ENCODE measurements at regions not wholly inside any gene's neighbourhood (a gene's known extent, or its start where the extent isn't known, plus 50 kb on each side); places are given as distances from the start of the nearest gene placed in this dataset.
"Not testable (repeated sequence)": the region's sequence is repeated elsewhere in the genome, so short reads cannot be mapped to it uniquely, and the experiment has no call there.

- Mint-ChIP-seq H3K27ac (ENCODE audit: unreplicated experiment) (no peak overlapping the region), H3K36me3 (ENCODE audit: low read depth) (no peaks in the 10 kb centered on the region), H3K9me3 (peaks cover 3% of the 10 kb centered on the region), H3K4me3 (no peak overlapping the region), H3K4me1 (peaks cover 15% of the 10 kb centered on the region), H3K27me3 (ENCODE audit: low read depth) (no peaks in the 10 kb centered on the region)
- DNase-seq (ENCODE audit: low read depth, low spot score) = no peak
- TF ChIP-seq, protein P1, sequence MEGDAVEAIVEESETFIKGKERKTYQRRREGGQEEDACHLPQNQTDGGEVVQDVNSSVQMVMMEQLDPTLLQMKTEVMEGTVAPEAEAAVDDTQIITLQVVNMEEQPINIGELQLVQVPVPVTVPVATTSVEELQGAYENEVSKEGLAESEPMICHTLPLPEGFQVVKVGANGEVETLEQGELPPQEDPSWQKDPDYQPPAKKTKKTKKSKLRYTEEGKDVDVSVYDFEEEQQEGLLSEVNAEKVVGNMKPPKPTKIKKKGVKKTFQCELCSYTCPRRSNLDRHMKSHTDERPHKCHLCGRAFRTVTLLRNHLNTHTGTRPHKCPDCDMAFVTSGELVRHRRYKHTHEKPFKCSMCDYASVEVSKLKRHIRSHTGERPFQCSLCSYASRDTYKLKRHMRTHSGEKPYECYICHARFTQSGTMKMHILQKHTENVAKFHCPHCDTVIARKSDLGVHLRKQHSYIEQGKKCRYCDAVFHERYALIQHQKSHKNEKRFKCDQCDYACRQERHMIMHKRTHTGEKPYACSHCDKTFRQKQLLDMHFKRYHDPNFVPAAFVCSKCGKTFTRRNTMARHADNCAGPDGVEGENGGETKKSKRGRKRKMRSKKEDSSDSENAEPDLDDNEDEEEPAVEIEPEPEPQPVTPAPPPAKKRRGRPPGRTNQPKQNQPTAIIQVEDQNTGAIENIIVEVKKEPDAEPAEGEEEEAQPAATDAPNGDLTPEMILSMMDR (conservative IDR thresholded peaks at IDR 0.05) = no peak
Observed at GRCh38 chr1:60877376-60877775, 205.0 kb upstream of the NFIA start.

DNA sequence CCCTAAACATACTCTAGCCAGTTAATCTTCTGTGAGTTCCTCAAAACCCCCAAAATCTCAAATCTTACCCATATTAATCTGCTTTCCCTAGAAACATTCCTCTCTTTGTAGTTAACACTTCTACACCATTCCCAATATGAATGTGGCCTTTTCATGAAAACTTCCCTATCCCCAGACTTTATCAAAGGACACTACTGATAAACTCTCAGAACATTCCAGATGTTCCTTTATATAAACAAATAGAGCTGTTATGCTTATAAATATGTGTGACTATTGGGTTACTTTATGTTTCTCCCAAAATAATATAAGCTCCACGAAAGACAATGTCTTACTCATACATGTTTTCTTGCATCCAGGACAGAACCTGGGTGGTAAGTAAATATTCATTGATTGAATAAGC, 205.4 kb upstream of the NFIA start:
- Mint-ChIP-seq H3K36me3 (ENCODE audit: low read depth) (no peaks in the 10 kb centered on the region), H3K9me3 (peaks cover 3% of the 10 kb centered on the region), H3K27ac (ENCODE audit: unreplicated experiment) (no peak overlapping the region), H3K4me1 (peaks cover 15% of the 10 kb centered on the region), H3K4me3 (no peak overlapping the region), H3K27me3 (ENCODE audit: low read depth) (no peaks in the 10 kb centered on the region)
- TF ChIP-seq, protein P1 (conservative IDR thresholded peaks at IDR 0.05) = no peak
- no peak for DNase-seq (ENCODE audit: low read depth, low spot score)

GRCh38 chr1:60875138-60875537, 207.2 kb upstream of the NFIA start:
- Mint-ChIP-seq H3K4me1 (peaks cover 19% of the 10 kb centered on the region), H3K27me3 (ENCODE audit: low read depth) (no peaks in the 10 kb centered on the region), H3K9me3 (peaks cover 3% of the 10 kb centered on the region), H3K4me3 (no peak overlapping the region), H3K27ac (ENCODE audit: unreplicated experiment) (no peak overlapping the region), H3K36me3 (ENCODE audit: low read depth) (no peaks in the 10 kb centered on the region)
- TF ChIP-seq, protein P1 (conservative IDR thresholded peaks at IDR 0.05) = no peak
- no peak for DNase-seq (ENCODE audit: low read depth, low spot score)

GRCh38 chr1:60874718-60875117, 207.6 kb upstream of the NFIA start:
- no peak for DNase-seq (ENCODE audit: low read depth, low spot score)
- H3K4me3 Mint-ChIP-seq = no peak overlapping the region
- peaks cover 20% of the 10 kb centered on the region for H3K4me1 Mint-ChIP-seq
- no peaks in the 10 kb centered on the region for H3K27me3 Mint-ChIP-seq (ENCODE audit: low read depth)
- no peak overlapping the region for H3K27ac Mint-ChIP-seq (ENCODE audit: unreplicated experiment)
- TF ChIP-seq, protein P1 (conservative IDR thresholded peaks at IDR 0.05) = no peak
- H3K36me3 Mint-ChIP-seq (ENCODE audit: low read depth) = no peaks in the 10 kb centered on the region
- H3K9me3 Mint-ChIP-seq = peaks cover 3% of the 10 kb centered on the region

DNA sequence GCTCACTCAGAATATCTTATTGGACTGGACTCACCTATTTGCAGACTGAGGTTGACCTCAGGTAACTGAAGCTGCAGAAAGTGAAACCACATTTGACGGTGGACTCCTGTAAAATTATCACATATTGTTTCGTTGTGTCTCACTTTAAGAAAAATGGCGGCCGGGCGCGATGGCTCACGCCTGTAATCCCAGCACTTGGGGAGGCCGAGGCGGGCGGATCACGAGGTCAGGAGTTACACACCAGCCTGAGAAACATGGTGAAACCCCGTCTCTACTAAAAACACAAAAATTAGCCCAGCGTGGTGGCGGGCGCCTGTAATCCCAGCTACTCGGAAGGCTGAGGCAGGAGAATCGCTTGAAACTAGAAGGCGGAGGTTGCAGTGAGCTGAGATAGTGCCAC, 209.0 kb upstream of the NFIA start:
- not testable (repeated sequence) for H3K9me3 Mint-ChIP-seq; H3K27ac Mint-ChIP-seq (ENCODE audit: unreplicated experiment); H3K4me3 Mint-ChIP-seq; H3K36me3 Mint-ChIP-seq (ENCODE audit: low read depth); H3K27me3 Mint-ChIP-seq (ENCODE audit: low read depth); DNase-seq (ENCODE audit: low read depth, low spot score)
- H3K4me1 Mint-ChIP-seq = peaks cover 29% of the 10 kb centered on the region

DNA sequence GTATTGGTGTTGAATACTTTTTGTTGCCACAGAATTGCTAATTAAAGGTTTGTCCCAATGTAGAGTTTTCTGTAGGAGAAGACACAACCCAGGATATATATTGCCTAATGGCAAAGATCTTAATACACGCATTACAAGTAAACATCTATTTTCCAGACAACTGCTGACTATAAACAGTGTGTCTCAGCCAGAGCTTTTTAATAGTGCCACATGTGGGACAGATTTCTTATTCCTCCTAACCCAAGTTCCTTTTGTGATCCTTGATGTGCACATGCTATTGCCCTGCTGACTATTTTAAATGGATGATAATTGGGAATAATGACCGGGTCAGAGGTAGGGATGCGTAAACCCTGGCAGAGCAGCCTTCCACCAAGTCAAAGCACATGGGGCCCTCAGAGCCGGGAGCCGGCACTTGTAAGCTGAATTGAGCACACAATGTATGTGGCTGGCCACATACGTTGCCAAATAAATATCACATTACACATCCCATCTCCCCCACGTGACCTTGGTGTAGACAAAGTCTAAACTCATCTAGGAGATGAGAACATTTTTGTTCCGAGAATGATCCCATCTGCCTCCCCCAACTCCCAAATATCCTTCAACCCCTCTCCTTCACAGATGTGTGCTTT, 209.8 kb upstream of the NFIA start:
- TF ChIP-seq, protein P1 (conservative IDR thresholded peaks at IDR 0.05) = no peak
- DNase-seq (ENCODE audit: low read depth, low spot score) = no peak
- Mint-ChIP-seq H3K4me3 (no peak overlapping the region), H3K9me3 (peaks cover 3% of the 10 kb centered on the region), H3K4me1 (peaks cover 29% of the 10 kb centered on the region), H3K27ac (ENCODE audit: unreplicated experiment) (no peak overlapping the region), H3K36me3 (ENCODE audit: low read depth) (no peaks in the 10 kb centered on the region), H3K27me3 (ENCODE audit: low read depth) (no peaks in the 10 kb centered on the region)
